Hematopoietic multipotent progenitor cell treated with erythropoietin and hydrocortisone succinate and interleukin-3 and kit ligand, for 8 days (in vitro differentiated cells): ENCODE measurements at regions not wholly inside any gene's neighbourhood (a gene's known extent, or its start where the extent isn't known, plus 50 kb on each side); places are given as distances from the start of the nearest gene placed in this dataset.
"Not testable (repeated sequence)": the region's sequence is repeated elsewhere in the genome, so short reads cannot be mapped to it uniquely, and the experiment has no call there.

Experiments
- DNase-seq: peaks from one replicate; pipeline ENCODE4 v3.0.0-alpha.2; 2015

- DNase-seq: no peak
Measured at GRCh38 chr2:36302911-36303310, 52.7 kb upstream of the CRIM1 start.

- no peak for DNase-seq
Measured at GRCh38 chr2:36301843-36302242, 53.7 kb upstream of the CRIM1 start.

- no peak for DNase-seq
Measured at GRCh38 chr2:36300697-36301096, 54.9 kb upstream of the CRIM1 start.

GRCh38 chr2:36296798-36297197 is 58.8 kb upstream of the CRIM1 start:
- no peak for DNase-seq

- no peak for DNase-seq
Measured at GRCh38 chr2:36294316-36294721, 61.3 kb upstream of the CRIM1 start.

- no peak for DNase-seq
Measured at GRCh38 chr2:36290306-36290856, 65.2 kb upstream of the CRIM1 start.

- no peak for DNase-seq
Measured at GRCh38 chr2:36289731-36290130, 65.8 kb upstream of the CRIM1 start.

- DNase-seq: no peak
Measured at GRCh38 chr2:36287363-36288275, 68.0 kb upstream of the CRIM1 start.

GRCh38 chr2:36279506-36279905 is 76.1 kb upstream of the CRIM1 start:
- DNase-seq: not testable (repeated sequence)

GRCh38 chr2:36277881-36278523 is 77.6 kb upstream of the CRIM1 start:
- DNase-seq: no peak

GRCh38 chr2:36277146-36277808 is 78.3 kb upstream of the CRIM1 start:
- no peak for DNase-seq

- DNase-seq: no peak
Measured at GRCh38 chr2:36271266-36271665, 84.3 kb upstream of the CRIM1 start.

- DNase-seq: no peak
Measured at GRCh38 chr2:36270758-36271157, 84.8 kb upstream of the CRIM1 start.

GRCh38 chr2:36267194-36267593 is 88.4 kb upstream of the CRIM1 start:
- DNase-seq: no peak

GRCh38 chr2:36266536-36267121 is 88.9 kb upstream of the CRIM1 start:
- DNase-seq: no peak

GRCh38 chr2:36262581-36262980 is 93.0 kb upstream of the CRIM1 start:
- no peak for DNase-seq

- no peak for DNase-seq
Measured at GRCh38 chr2:36255863-36256262, 99.7 kb upstream of the CRIM1 start.

GRCh38 chr2:36253086-36253485 is 102.5 kb upstream of the CRIM1 start:
- DNase-seq: no peak

GRCh38 chr2:36246320-36246990 is 109.1 kb upstream of the CRIM1 start:
- peak; percentile 33 for DNase-seq

GRCh38 chr2:36245651-36246050 is 109.9 kb upstream of the CRIM1 start:
- no peak for DNase-seq

GRCh38 chr2:36238106-36238505 is 117.5 kb upstream of the CRIM1 start:
- DNase-seq: no peak

GRCh38 chr2:36235882-36236281 is 119.7 kb upstream of the CRIM1 start:
- no peak for DNase-seq

GRCh38 chr2:36235426-36235825 is 120.2 kb upstream of the CRIM1 start:
- no peak for DNase-seq
